OCI-LY3 (cell line): ENCODE measurements at regions not wholly inside any gene's neighbourhood (a gene's known extent, or its start where the extent isn't known, plus 50 kb on each side); places are given as distances from the start of the nearest gene placed in this dataset.

Experiments used
- H2AFZ ChIP-seq: fragments of 200-600, 300-600 bp; shearing (Covaris generic); 2 replicates; pipeline ENCODE4 v1.6.0; 2014; ENCODE audit warnings: antibody characterized with exemption, low read depth, low read length
- H3K27ac ChIP-seq: fragments of 200-600, 300-600 bp; sonication (generic); 2 replicates; pipeline ENCODE4 v1.5.1; 2014; ENCODE audit warnings: mild to moderate bottlenecking, low read length, moderate library complexity, mixed read lengths
- H3K27me3 ChIP-seq: fragments of 200-600, 300-600 bp; sonication (generic); 2 replicates; pipeline ENCODE4 v1.6.1; 2014; ENCODE audit warnings: low read depth, low read length, mixed read lengths
- H3K36me3 ChIP-seq: fragments of 200-600, 300-600 bp; sonication (generic); replicated peaks from 2 replicates; pipeline ENCODE3; 2014; ENCODE audit warnings: low read depth, low read length, mixed read lengths
- H3K4me1 ChIP-seq: fragments of 300-600, 200-600 bp; sonication (generic); 2 replicates; pipeline ENCODE4 v1.6.1; 2014; ENCODE audit warnings: low read length, mixed read lengths
- H3K4me2 ChIP-seq: fragments of 200-600, 300-600 bp; sonication (generic); 2 replicates; pipeline ENCODE4 v1.6.1; 2014; ENCODE audit warnings: low read length, mixed read lengths
- H3K4me3 ChIP-seq: fragments of 300-600, 200-600 bp; sonication (generic); 2 replicates; pipeline ENCODE4 v1.5.1; 2014; ENCODE audit warnings: antibody characterized with exemption, mild to moderate bottlenecking, low read length, moderate library complexity
- H3K79me2 ChIP-seq: fragments of 300-600, 200-600 bp; shearing (Covaris generic); 2 replicates; pipeline ENCODE4 v1.6.1; 2014; ENCODE audit warnings: mild to moderate bottlenecking, low read length, mixed read lengths
- H3K9ac ChIP-seq: fragments of 300-600, 200-600 bp; shearing (Covaris generic); 2 replicates; pipeline ENCODE4 v1.6.0; 2014; ENCODE audit warnings: mild to moderate bottlenecking, low read length, moderate library complexity
- H3K9me3 ChIP-seq: fragments of 200-600, 300-600 bp; shearing (Covaris generic); 2 replicates; pipeline ENCODE4 v1.6.1; 2014; ENCODE audit warnings: low read length, mixed read lengths; ENCODE audit not compliant: insufficient read depth
- H4K20me1 ChIP-seq: fragments of 200-600, 300-600 bp; sonication (generic); 2 replicates; pipeline ENCODE4 v1.6.1; 2016; ENCODE audit warnings: low read length, mixed read lengths; ENCODE audit not compliant: insufficient read depth
- EZH2phosphoT487 ChIP-seq: fragments of 200-600 bp; shearing (Covaris generic); IDR thresholded peaks from 2 replicates; pipeline ENCODE4 v1.6.1; 2018; ENCODE audit warnings: antibody characterized with exemption, mixed run types, low read depth
- TF ChIP-seq, protein P1 (sequence below): fragments of 200-600, 300-600 bp; sonication (generic); IDR thresholded peaks from 2 replicates; pipeline ENCODE4 v1.5.1; 2014; ENCODE audit warnings: antibody characterized with exemption, low read length, low read depth

DNA sequence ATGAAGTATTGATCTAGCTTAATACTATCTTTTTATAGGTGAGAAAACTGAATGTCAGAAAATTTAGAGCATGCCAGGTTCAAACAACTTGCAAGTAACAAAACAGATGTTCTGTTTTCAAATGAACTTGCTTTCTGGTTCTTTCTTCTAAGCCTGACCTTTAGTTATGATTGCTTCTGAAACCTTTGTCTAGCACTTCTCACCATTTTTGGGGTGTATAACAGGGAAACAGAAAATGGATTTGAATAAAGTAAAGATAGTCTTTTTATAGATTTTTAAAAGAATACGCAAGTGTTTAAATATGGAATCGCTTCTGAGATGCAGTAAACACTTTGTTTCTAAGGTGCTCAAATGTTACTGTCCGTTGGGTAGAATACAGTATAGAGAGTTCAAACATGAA, 687.2 kb upstream of the CPEB2 start:
- Histone ChIP-seq H3K79me2 (no peaks in the 10 kb centered on the region), H4K20me1 (no peaks in the 10 kb centered on the region), H3K9me3 (no peaks in the 10 kb centered on the region), H2AFZ (no peak overlapping the region), H3K27me3 (no peaks in the 10 kb centered on the region), H3K4me2 (no peak overlapping the region), H3K27ac (no peak overlapping the region), H3K9ac (no peak overlapping the region), H3K4me1 (peaks cover 6% of the 10 kb centered on the region; the same call in 1 of the 2 replicates), H3K36me3 (no peaks in the 10 kb centered on the region), H3K4me3 (no peak overlapping the region)
- no peak for TF ChIP-seq EZH2phosphoT487
- TF ChIP-seq, protein P1, sequence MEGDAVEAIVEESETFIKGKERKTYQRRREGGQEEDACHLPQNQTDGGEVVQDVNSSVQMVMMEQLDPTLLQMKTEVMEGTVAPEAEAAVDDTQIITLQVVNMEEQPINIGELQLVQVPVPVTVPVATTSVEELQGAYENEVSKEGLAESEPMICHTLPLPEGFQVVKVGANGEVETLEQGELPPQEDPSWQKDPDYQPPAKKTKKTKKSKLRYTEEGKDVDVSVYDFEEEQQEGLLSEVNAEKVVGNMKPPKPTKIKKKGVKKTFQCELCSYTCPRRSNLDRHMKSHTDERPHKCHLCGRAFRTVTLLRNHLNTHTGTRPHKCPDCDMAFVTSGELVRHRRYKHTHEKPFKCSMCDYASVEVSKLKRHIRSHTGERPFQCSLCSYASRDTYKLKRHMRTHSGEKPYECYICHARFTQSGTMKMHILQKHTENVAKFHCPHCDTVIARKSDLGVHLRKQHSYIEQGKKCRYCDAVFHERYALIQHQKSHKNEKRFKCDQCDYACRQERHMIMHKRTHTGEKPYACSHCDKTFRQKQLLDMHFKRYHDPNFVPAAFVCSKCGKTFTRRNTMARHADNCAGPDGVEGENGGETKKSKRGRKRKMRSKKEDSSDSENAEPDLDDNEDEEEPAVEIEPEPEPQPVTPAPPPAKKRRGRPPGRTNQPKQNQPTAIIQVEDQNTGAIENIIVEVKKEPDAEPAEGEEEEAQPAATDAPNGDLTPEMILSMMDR = no peak

DNA sequence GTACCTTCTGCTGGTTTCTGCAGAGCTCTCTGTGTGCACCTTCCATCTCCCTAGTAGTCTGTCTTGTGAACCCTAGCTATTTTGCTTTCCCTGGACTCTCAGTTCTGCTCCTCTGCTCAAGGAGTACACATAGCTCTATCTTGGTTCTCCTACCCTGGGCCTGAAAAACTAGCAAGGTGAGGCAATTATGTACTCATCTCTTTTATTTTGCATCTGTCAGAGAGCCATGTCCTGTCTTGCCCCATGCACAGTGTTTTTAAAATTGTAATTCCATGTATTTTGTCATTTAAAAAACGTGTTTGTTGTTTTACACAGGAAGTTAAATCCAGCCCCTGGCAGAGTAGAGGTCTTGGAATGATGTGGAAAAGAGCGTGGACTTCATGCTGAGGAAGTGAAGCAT, 684.9 kb upstream of the CPEB2 start:
- no peaks in the 10 kb centered on the region for H3K9me3 ChIP-seq
- H3K79me2 ChIP-seq = no peaks in the 10 kb centered on the region
- no peaks in the 10 kb centered on the region for H3K27me3 ChIP-seq
- H3K4me2 ChIP-seq = no peak overlapping the region
- H3K27ac ChIP-seq = no peak overlapping the region
- TF ChIP-seq, protein P1 = no peak
- TF ChIP-seq EZH2phosphoT487 = no peak
- peaks cover 6% of the 10 kb centered on the region; the same call in 1 of the 2 replicates for H3K4me1 ChIP-seq
- H4K20me1 ChIP-seq = no peaks in the 10 kb centered on the region
- H2AFZ ChIP-seq = no peak overlapping the region
- no peak overlapping the region for H3K9ac ChIP-seq
- no peaks in the 10 kb centered on the region for H3K36me3 ChIP-seq
- no peak overlapping the region for H3K4me3 ChIP-seq

DNA sequence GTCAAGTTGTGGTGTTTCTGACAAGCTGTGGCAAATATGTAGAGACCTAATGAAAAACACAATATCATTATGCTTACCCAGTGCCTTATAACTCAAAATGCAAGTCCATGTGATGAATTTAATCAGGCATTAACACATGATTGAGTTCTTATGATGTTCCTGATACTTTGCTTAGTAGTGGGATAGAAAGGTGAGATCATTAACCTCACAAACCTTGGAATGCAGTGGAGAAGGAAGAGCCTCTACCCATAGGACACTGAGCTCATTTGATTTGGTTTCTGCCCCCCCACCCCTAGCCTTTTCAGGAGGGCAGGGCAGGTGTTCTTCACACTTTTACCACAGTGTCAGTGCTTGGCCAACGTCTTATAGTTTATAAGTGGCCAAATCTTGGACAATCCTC, 683.6 kb upstream of the CPEB2 start:
- Histone ChIP-seq H3K4me2 (no peak overlapping the region), H3K4me3 (no peak overlapping the region), H3K4me1 (no peaks in the 10 kb centered on the region), H4K20me1 (no peaks in the 10 kb centered on the region), H2AFZ (no peak overlapping the region), H3K9ac (no peak overlapping the region), H3K36me3 (no peaks in the 10 kb centered on the region), H3K27me3 (no peaks in the 10 kb centered on the region), H3K79me2 (no peaks in the 10 kb centered on the region), H3K9me3 (no peaks in the 10 kb centered on the region), H3K27ac (no peak overlapping the region)
- no peak for TF ChIP-seq EZH2phosphoT487
- TF ChIP-seq, protein P1 = no peak

DNA sequence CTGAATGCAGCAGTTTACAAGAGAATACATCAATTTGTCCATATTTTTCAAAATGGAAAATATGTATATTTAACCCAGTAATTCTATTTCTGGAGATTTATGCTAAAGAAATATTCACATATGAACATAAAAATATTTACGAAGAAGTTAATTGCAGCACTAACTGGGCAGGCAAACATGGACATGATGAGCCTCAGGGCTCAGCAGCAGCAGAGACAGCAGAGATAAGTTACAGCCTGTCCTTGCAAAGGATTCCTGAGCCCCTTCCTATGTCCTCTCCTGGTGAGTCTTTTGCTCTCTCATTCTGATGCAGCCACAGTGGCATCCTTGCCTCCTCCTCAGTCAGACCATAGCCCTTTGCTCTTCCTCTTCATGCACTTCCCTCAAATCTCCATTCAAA, 680.6 kb upstream of the CPEB2 start:
- no peak for TF ChIP-seq EZH2phosphoT487
- TF ChIP-seq, protein P1 = no peak
- no peaks in the 10 kb centered on the region for H3K27me3 ChIP-seq

More for the DNA sequence above, 680.6 kb upstream of the CPEB2 start:
- H3K36me3 ChIP-seq = no peaks in the 10 kb centered on the region
- no peak overlapping the region for H2AFZ ChIP-seq
- no peak overlapping the region for H3K4me3 ChIP-seq
- H4K20me1 ChIP-seq = no peaks in the 10 kb centered on the region
- H3K27ac ChIP-seq = no peak overlapping the region
- no peaks in the 10 kb centered on the region for H3K79me2 ChIP-seq
- H3K4me2 ChIP-seq = no peak overlapping the region
- no peaks in the 10 kb centered on the region for H3K4me1 ChIP-seq
- H3K9ac ChIP-seq = no peak overlapping the region
- H3K9me3 ChIP-seq = no peaks in the 10 kb centered on the region
